MM.1S (cell line): ENCODE measurements at regions not wholly inside any gene's neighbourhood (a gene's known extent, or its start where the extent isn't known, plus 50 kb on each side); places are given as distances from the start of the nearest gene placed in this dataset.

Experiments
- EZH2 ChIP-seq: fragments of 300-600 bp; sonication (generic); optimal IDR thresholded peaks from 2 replicates; pipeline ENCODE3; 2017; ENCODE audit warnings: low read depth, mild to moderate bottlenecking, antibody characterized with exemption, low read length, mixed read lengths
- TF ChIP-seq, protein P1 (sequence below): fragments of 300-600 bp; sonication (generic); IDR thresholded peaks from 2 replicates; pipeline ENCODE4 v1.5.1; 2016; ENCODE audit warnings: antibody characterized with exemption, low read length, mixed read lengths

GRCh38 chr16:35181422-35182030 is 1722.1 kb downstream of the TP53TG3F start:
- TF ChIP-seq, protein P1, sequence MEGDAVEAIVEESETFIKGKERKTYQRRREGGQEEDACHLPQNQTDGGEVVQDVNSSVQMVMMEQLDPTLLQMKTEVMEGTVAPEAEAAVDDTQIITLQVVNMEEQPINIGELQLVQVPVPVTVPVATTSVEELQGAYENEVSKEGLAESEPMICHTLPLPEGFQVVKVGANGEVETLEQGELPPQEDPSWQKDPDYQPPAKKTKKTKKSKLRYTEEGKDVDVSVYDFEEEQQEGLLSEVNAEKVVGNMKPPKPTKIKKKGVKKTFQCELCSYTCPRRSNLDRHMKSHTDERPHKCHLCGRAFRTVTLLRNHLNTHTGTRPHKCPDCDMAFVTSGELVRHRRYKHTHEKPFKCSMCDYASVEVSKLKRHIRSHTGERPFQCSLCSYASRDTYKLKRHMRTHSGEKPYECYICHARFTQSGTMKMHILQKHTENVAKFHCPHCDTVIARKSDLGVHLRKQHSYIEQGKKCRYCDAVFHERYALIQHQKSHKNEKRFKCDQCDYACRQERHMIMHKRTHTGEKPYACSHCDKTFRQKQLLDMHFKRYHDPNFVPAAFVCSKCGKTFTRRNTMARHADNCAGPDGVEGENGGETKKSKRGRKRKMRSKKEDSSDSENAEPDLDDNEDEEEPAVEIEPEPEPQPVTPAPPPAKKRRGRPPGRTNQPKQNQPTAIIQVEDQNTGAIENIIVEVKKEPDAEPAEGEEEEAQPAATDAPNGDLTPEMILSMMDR: no peak
- TF ChIP-seq EZH2: no peak
